ENCODE measurements at regions not wholly inside any gene's neighbourhood (a gene's known extent, or its start where the extent isn't known, plus 50 kb on each side); places are given as distances from the start of the nearest gene placed in this dataset.

DNA sequence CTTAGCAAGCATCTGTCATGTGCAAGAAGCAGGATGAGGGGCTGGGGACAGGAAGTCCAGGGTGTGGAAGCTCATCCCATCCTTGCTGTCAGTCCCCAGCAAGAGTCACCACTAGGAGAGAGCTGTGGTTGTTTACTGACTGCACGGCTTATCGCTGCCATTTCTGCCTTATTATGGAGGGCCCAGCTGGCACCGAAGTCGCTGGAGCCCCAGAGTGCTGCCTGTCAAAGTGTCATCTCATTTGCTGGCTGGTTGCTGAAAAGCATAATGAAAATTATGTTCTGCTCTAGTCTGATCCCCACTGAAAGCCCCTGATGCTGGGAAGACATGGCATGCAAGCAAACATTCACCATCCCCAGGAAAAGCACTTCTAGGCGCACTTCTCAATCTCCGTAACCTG, 642.7 kb downstream of the NPHP4 start:
- no peak for TF ChIP-seq CTCF (IDR thresholded peaks at IDR 0.05)
- TF ChIP-seq EZH2 (IDR thresholded peaks at IDR 0.05; ENCODE audit: borderline replicate concordance, insufficient read depth, low read depth, low read length, poor library complexity, severe bottlenecking): no peak
